Kidney (tissue), 13 donors: ENCODE measurements at regions not wholly inside any gene's neighbourhood (a gene's known extent, or its start where the extent isn't known, plus 50 kb on each side); places are given as distances from the start of the nearest gene placed in this dataset.

Experiments
- DNase-seq, 5 donors: peaks; one replicate each; pipeline ENCODE4 v3.0.0-alpha.2; 2013 to 2020
- FAIRE-seq: peaks from 2 replicates; lab custom pipeline; 2012; peaks lifted over from hg19 to GRCh38; lab: Jason Lieb, UNC
- H3K27ac ChIP-seq, 2 donors: one replicate each; pipeline ENCODE4 v1.7.0; 2013; ENCODE audit warnings: low read depth in 2 of 2, low read length in 2 of 2, inconsistent platforms in 1 of 2
- H3K27me3 ChIP-seq: one replicate; pipeline ENCODE4 v1.7.1; 2013; ENCODE audit warnings: low read length, inconsistent platforms; ENCODE audit not compliant: control insufficient read depth, insufficient read depth
- H3K36me3 ChIP-seq, 3 donors: one replicate each; pipeline versions ENCODE4 v1.7.0 to v1.7.1; 2013; ENCODE audit warnings: low read length in 3 of 3, control low read depth in 1 of 3, inconsistent platforms in 1 of 3; ENCODE audit not compliant: insufficient read depth in 3 of 3, control insufficient read depth in 2 of 3
- H3K4me1 ChIP-seq, 3 donors: one replicate each; pipeline versions ENCODE4 v1.7.0 to v1.7.1; 2013; ENCODE audit warnings: low read length in 3 of 3, inconsistent platforms in 1 of 3, low read depth in 1 of 3; ENCODE audit not compliant: control insufficient read depth in 2 of 3, insufficient read depth in 2 of 3
- H3K4me3 ChIP-seq, 3 donors: one replicate each; pipeline versions ENCODE4 v1.7.0 to v1.8.1; 2013; ENCODE audit warnings: low read length in 3 of 3, control low read depth in 1 of 3, inconsistent platforms in 1 of 3
- H3K9ac ChIP-seq, 3 donors: one replicate each; pipeline versions ENCODE4 v1.7.0 to v1.7.1; 2013; ENCODE audit warnings: low read length in 3 of 3, control low read depth in 1 of 3, inconsistent platforms in 1 of 3
- H3K9me3 ChIP-seq, 3 donors: one replicate each; pipeline versions ENCODE4 v1.7.0 to v1.7.1; 2013; ENCODE audit warnings: low read length in 3 of 3, control low read depth in 1 of 3, inconsistent platforms in 1 of 3; ENCODE audit not compliant: control insufficient read depth in 2 of 3, insufficient read depth in 1 of 3
- intact Hi-C: fragments of 100-400 bp; cut with DNase I; formaldehyde crosslinking; loops from one replicate; pipeline ENCODE4 v1.11.1; 2022
- TF ChIP-seq, protein P1 (sequence below): IDR thresholded peaks from 3 replicates; pipeline ENCODE4 v1.5.1; 2012; ENCODE audit warnings: mild to moderate bottlenecking, moderate library complexity, borderline replicate concordance; ENCODE audit not compliant: insufficient read depth; ENCODE audit errors: extremely low read depth
- donor health status: control.
- donor health status: control.
- donor health status: control.
- donor health status: control.
- donor health status: control.
- donor health status: DM: yes; HTN: yes; CAD: no.
- donor health status: Normal renal cell carcinoma (clear cell type).

DNA sequence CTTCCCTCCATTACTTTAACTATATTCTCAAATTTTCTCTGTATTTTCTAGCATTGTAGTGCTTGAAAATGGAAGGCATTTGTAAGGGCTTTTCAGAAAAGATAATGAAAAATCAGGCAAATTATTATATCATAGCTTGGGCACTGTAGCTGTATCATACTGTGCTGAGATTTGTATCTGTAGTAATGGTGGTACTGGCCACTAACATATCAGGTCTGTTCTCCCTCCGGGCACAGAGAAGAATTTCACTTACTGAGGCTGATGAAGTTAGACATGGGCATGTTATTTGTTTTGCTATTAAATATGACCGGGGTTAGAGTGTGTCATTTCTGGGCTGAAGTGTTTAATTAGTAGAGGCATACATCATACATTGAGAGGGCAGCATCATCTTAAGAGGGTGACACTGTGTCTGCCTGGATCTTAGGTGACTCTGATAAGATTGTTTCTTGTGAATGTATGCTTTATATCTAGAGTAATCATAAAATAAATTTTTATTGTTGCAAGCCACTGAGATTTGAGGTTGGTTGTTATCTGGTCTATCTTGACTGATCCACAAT is 1395.9 kb downstream of the EPHA7 start:
- no peak for FAIRE-seq
- no peaks in the 10 kb centered on the region for H3K36me3 ChIP-seq
- H3K4me3 ChIP-seq = no peak overlapping the region
- no peaks in the 10 kb centered on the region for H3K4me1 ChIP-seq
- H3K9me3 ChIP-seq = no peaks in the 10 kb centered on the region
- no peak overlapping the region for H3K27ac ChIP-seq
- TF ChIP-seq, protein P1, sequence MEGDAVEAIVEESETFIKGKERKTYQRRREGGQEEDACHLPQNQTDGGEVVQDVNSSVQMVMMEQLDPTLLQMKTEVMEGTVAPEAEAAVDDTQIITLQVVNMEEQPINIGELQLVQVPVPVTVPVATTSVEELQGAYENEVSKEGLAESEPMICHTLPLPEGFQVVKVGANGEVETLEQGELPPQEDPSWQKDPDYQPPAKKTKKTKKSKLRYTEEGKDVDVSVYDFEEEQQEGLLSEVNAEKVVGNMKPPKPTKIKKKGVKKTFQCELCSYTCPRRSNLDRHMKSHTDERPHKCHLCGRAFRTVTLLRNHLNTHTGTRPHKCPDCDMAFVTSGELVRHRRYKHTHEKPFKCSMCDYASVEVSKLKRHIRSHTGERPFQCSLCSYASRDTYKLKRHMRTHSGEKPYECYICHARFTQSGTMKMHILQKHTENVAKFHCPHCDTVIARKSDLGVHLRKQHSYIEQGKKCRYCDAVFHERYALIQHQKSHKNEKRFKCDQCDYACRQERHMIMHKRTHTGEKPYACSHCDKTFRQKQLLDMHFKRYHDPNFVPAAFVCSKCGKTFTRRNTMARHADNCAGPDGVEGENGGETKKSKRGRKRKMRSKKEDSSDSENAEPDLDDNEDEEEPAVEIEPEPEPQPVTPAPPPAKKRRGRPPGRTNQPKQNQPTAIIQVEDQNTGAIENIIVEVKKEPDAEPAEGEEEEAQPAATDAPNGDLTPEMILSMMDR = no peak
- no peaks in the 10 kb centered on the region for H3K27me3 ChIP-seq
- DNase-seq = no peak
- no peak overlapping the region for H3K9ac ChIP-seq
- intact Hi-C loops = no loop called here

DNA sequence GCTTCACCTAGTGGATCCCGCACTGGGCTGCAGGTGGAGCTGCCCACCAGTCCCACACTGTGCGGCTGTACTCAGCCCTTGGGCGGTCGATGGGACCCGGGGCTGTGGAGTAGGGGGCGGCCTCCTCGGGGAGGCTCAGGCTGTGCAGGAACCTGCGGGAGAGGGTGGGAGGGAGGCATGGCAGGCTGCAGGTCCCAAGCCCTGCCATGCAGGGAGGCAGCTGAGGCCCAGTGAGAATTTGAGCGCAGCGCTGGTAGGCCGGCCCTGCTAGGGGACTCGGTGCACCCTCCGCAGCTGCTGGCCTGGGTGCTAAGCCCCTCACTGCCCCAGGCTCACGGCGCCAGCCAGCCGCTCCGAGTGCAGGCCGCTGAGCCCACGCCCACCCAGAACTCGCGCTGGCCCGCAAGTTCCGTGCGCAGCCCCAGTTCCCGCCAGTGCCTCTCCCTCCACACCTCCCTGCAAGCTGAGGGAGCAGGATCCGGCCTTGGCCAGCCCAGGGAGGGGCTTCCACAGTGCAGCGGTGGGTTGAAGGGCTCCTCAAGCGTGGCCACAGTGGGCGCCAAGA is 1407.6 kb downstream of the EPHA7 start:
- Histone ChIP-seq H3K9me3 (no peaks in the 10 kb centered on the region), H3K27me3 (no peaks in the 10 kb centered on the region), H3K4me3 (no peak overlapping the region), H3K36me3 (no peaks in the 10 kb centered on the region), H3K27ac (no peak overlapping the region), H3K4me1 (no peaks in the 10 kb centered on the region), H3K9ac (no peak overlapping the region)
- DNase-seq = peak in 1 of 5 donors; percentile 33
- TF ChIP-seq, protein P1 = no peak
- intact Hi-C loops = no loop called here
- no peak for FAIRE-seq

DNA sequence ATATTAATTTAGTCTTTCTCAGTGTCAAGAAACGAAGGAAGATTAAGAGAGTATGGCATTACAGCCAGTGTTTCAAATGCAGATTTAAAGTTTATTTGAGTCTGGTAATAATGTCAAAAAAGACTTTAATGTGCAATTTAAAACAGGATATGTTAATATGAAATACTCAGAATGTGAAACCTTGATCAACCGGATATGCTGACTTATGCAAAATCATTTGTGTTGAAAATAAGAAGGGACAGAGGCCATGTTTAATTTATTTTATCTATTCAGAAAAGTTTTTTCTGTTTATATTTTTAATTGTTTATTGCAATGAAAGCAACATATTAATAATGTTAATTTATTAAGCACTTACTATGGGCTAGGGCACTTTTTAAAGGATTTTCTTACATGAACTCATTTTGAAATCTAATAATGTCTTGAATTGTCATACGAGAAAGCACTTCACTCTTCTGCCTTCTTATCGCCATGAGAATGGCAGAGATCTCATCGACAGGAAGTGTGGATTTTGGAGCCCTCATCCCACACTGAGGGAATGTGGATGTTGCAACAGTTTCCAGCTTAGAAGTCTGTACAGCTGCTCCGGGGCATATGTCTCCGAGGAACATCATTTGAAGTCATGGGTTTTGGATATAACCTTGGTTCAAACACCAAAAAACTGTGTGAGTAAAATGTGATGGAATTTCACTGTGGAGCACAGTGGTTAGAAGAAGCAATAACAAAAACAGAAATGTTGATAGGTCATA is 1410.4 kb downstream of the EPHA7 start:
- Histone ChIP-seq H3K27ac (no peak overlapping the region), H3K4me1 (no peaks in the 10 kb centered on the region), H3K36me3 (no peaks in the 10 kb centered on the region), H3K9ac (no peak overlapping the region), H3K9me3 (no peaks in the 10 kb centered on the region), H3K4me3 (no peak overlapping the region), H3K27me3 (no peaks in the 10 kb centered on the region)
- no peak for FAIRE-seq
- intact Hi-C loops = no loop called here
- no peak for DNase-seq
- TF ChIP-seq, protein P1 = no peak
